ENCODE measurements at regions not wholly inside any gene's neighbourhood (a gene's known extent, or its start where the extent isn't known, plus 50 kb on each side); places are given as distances from the start of the nearest gene placed in this dataset. TPM values are rescaled to one million over a fixed set of nuclear protein-coding genes. Genes with fewer than 3 reads are reported as not detected.
"Not testable (repeated sequence)": the region's sequence is repeated elsewhere in the genome, so short reads cannot be mapped to it uniquely, and the experiment has no call there.

DNA sequence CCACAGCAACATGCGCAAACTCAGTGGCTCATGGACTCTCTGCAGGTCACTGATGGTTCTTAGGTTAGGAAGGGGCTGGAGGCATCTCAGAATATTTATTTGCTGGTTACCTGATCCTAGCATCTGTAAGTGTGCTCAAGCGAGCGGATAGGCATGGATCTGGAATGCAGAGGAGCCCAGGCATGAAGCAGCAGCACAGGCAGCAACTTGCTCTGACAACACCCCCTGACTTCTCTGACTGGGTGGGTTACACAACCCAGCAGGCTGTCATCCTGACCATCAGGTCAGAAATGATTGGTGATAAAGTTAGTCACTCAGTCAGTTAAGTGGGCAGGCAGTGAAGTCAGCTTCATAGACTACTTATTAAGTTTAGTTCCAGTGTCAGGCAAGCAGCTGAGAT is 50.4 kb upstream of the CTSV start:
- not testable (repeated sequence) for H3F3A ChIP-seq (replicated peaks; ENCODE audit: low read depth); H3K27ac ChIP-seq (ENCODE audit: low read depth); H3K9me3 Mint-ChIP-seq

More for the DNA sequence above, 50.4 kb upstream of the CTSV start:
- not testable (repeated sequence) for H3K79me2 ChIP-seq (replicated peaks; ENCODE audit: insufficient read depth); H3K27me3 ChIP-seq (ENCODE audit: insufficient read depth); H3K4me3 ChIP-seq; H3K9me2 ChIP-seq (ENCODE audit: insufficient read depth); H3K4me1 ChIP-seq (ENCODE audit: insufficient read depth); H3K4me3 Mint-ChIP-seq; H3K4me2 ChIP-seq; H3K36me3 Mint-ChIP-seq (ENCODE audit: low read depth); DNase-seq (ENCODE audit: low spot score); H4K20me1 ChIP-seq (replicated peaks; ENCODE audit: insufficient read depth); H3K27ac Mint-ChIP-seq; H2AFZ ChIP-seq; H3K36me3 ChIP-seq (ENCODE audit: insufficient read depth); H3K27me3 Mint-ChIP-seq (ENCODE audit: insufficient read depth, low read depth, poor library complexity)
- ATAC-seq: peak; percentile 70
- H3K4me1 Mint-ChIP-seq: peaks cover 16% of the 10 kb centered on the region

Small RNA genes lying in the stretch of these regions (small RNA-seq; reads per million reads assigned to genes)
- not detected for gene RNU6-798P (ENCODE audit: low replicate concordance)
